Stimulated activated CD8-positive, alpha-beta memory T cell treated with anti-CD3 and anti-CD28 coated beads, Interleukin-4, amount 100 ng/mL, for 4 hours (primary cell): ENCODE measurements at regions not wholly inside any gene's neighbourhood (a gene's known extent, or its start where the extent isn't known, plus 50 kb on each side); places are given as distances from the start of the nearest gene placed in this dataset.
"Not testable (repeated sequence)": the region's sequence is repeated elsewhere in the genome, so short reads cannot be mapped to it uniquely, and the experiment has no call there.

Experiments used
- DNase-seq, 2 donors: peaks; one replicate each; pipeline ENCODE4 v3.0.0-alpha.2; 2020; ENCODE audit warnings: low read depth in 2 of 2, low spot score in 1 of 2

- no peak for DNase-seq
Observed at GRCh38 chr10:44118500-44118899, 266.4 kb downstream of the CXCL12 start.

- DNase-seq: no peak
Observed at GRCh38 chr10:44116474-44116873, 268.4 kb downstream of the CXCL12 start.

GRCh38 chr10:44115516-44115915 is 269.4 kb downstream of the CXCL12 start:
- no peak for DNase-seq

GRCh38 chr10:44114441-44114840 is 270.5 kb downstream of the CXCL12 start:
- no peak for DNase-seq

- not testable (repeated sequence) for DNase-seq
Observed at GRCh38 chr10:44112280-44112679, 272.6 kb downstream of the CXCL12 start.

GRCh38 chr10:44105696-44106095 is 279.2 kb downstream of the CXCL12 start:
- DNase-seq: no peak

- DNase-seq: no peak
Observed at GRCh38 chr10:44102726-44103255, 282.1 kb downstream of the CXCL12 start.

- DNase-seq: no peak
Observed at GRCh38 chr10:44101082-44101481, 283.8 kb downstream of the CXCL12 start.

GRCh38 chr10:44099511-44099910 is 285.4 kb downstream of the CXCL12 start:
- no peak for DNase-seq

GRCh38 chr10:44096217-44096616 is 288.7 kb downstream of the CXCL12 start:
- not testable (repeated sequence) for DNase-seq

GRCh38 chr10:44089671-44090070 is 295.2 kb downstream of the CXCL12 start:
- no peak for DNase-seq

- DNase-seq: no peak
Observed at GRCh38 chr10:44087403-44087802, 297.5 kb downstream of the CXCL12 start.

- DNase-seq: no peak
Observed at GRCh38 chr10:44083719-44084400, 301.0 kb downstream of the CXCL12 start.

- no peak for DNase-seq
Observed at GRCh38 chr10:44071479-44071878, 313.4 kb downstream of the CXCL12 start.

- DNase-seq: no peak
Observed at GRCh38 chr10:44070282-44070681, 314.6 kb downstream of the CXCL12 start.

- DNase-seq: no peak
Observed at GRCh38 chr10:44069573-44069972, 315.3 kb downstream of the CXCL12 start.

GRCh38 chr10:44068716-44069482 is 316.0 kb downstream of the CXCL12 start:
- no peak for DNase-seq

- no peak for DNase-seq
Observed at GRCh38 chr10:44067432-44067831, 317.5 kb downstream of the CXCL12 start.

- DNase-seq: no peak
Observed at GRCh38 chr10:44066527-44067255, 318.2 kb downstream of the CXCL12 start.

- no peak for DNase-seq
Observed at GRCh38 chr10:44065788-44066526, 318.9 kb downstream of the CXCL12 start.
